ENCODE measurements at regions not wholly inside any gene's neighbourhood (a gene's known extent, or its start where the extent isn't known, plus 50 kb on each side); places are given as distances from the start of the nearest gene placed in this dataset.

DNA sequence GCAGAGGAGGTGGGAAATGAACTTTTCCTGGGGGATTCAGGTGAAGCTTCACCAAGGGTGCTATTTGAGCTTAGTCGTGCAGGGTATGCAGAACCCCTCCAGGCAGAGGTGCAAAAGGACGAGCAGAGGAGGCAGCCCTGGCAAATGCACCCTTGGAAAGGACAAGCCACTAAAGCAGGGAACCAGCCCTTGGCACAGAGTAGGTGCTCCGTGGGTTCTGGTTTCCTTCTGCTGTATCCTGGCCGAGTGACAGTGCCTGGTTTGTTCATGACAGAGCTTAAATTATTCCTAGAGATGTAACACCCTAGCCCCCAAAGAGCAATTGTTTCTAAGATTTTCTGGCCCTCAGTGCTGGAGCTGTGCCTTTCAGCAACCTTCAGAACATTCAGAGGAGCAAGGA, 73.4 kb upstream of the SYT6 start:
- no peak for DNase-seq
- Mint-ChIP-seq H3K9me3 (ENCODE audit: low read depth, unreplicated experiment) (no peaks in the 10 kb centered on the region), H3K36me3 (ENCODE audit: insufficient read depth, unreplicated experiment) (no peaks in the 10 kb centered on the region), H3K27me3 (ENCODE audit: unreplicated experiment) (peaks cover 46% of the 10 kb centered on the region), H3K27ac (ENCODE audit: unreplicated experiment) (no peak overlapping the region), H3K4me3 (ENCODE audit: low read depth, unreplicated experiment) (no peak overlapping the region), H3K4me1 (ENCODE audit: low read depth, unreplicated experiment) (no peaks in the 10 kb centered on the region)
- intact Hi-C loops (cut with micrococcal nuclease; ENCODE audit: unreplicated experiment): no loop called here
- TF ChIP-seq, protein P1, sequence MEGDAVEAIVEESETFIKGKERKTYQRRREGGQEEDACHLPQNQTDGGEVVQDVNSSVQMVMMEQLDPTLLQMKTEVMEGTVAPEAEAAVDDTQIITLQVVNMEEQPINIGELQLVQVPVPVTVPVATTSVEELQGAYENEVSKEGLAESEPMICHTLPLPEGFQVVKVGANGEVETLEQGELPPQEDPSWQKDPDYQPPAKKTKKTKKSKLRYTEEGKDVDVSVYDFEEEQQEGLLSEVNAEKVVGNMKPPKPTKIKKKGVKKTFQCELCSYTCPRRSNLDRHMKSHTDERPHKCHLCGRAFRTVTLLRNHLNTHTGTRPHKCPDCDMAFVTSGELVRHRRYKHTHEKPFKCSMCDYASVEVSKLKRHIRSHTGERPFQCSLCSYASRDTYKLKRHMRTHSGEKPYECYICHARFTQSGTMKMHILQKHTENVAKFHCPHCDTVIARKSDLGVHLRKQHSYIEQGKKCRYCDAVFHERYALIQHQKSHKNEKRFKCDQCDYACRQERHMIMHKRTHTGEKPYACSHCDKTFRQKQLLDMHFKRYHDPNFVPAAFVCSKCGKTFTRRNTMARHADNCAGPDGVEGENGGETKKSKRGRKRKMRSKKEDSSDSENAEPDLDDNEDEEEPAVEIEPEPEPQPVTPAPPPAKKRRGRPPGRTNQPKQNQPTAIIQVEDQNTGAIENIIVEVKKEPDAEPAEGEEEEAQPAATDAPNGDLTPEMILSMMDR (IDR thresholded peaks at IDR 0.05; ENCODE audit: unreplicated experiment): no peak
- CTCF ChIA-PET: no interaction called here
- no TSS peak for BruUV-seq (replicated peaks)

DNA sequence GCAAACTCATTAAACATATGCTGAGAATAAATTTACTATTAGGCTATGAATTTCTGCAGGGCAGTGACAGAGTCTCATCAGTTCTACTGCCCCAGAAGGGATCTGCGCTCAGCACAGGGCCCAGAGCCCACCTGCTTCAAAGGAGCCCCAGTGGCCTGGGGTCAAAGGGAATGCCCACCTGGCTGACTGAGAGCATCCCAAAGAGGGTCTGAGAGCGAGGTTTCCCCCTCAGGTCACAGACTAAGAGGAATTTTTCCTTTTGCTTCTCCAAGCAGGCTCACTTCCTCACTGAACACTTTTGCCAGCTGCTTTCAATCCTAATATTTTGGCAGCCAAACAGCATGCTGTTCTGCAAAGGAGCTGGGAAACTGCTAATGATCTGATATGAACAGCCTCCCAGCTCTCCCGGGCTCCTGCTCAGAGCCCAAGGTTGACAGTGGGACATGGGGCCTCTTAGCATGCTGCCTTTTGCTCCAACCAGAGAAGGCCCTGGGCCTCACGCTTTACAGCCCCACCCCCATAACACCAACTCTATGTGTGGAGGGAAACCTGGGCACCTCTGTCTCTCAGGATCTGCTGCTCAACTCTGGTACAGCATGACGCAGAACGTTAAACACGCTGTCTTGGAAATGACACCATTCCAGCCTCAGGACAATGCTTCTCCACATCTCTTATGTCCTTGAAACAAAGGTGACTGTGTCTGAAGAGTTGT, 70.7 kb upstream of the SYT6 start:
- H3K4me1 Mint-ChIP-seq (ENCODE audit: low read depth, unreplicated experiment): no peaks in the 10 kb centered on the region
- no peak overlapping the region for H3K4me3 Mint-ChIP-seq (ENCODE audit: low read depth, unreplicated experiment)
- H3K36me3 Mint-ChIP-seq (ENCODE audit: insufficient read depth, unreplicated experiment): no peaks in the 10 kb centered on the region
- DNase-seq: no peak
- H3K27ac Mint-ChIP-seq (ENCODE audit: unreplicated experiment): no peak overlapping the region
- intact Hi-C loops (cut with micrococcal nuclease; ENCODE audit: unreplicated experiment): no loop called here
- BruUV-seq (replicated peaks): no TSS peak
- H3K9me3 Mint-ChIP-seq (ENCODE audit: low read depth, unreplicated experiment): no peaks in the 10 kb centered on the region
- TF ChIP-seq, protein P1 (IDR thresholded peaks at IDR 0.05; ENCODE audit: unreplicated experiment): no peak
- CTCF ChIA-PET: no interaction called here
- peaks cover 20% of the 10 kb centered on the region for H3K27me3 Mint-ChIP-seq (ENCODE audit: unreplicated experiment)

DNA sequence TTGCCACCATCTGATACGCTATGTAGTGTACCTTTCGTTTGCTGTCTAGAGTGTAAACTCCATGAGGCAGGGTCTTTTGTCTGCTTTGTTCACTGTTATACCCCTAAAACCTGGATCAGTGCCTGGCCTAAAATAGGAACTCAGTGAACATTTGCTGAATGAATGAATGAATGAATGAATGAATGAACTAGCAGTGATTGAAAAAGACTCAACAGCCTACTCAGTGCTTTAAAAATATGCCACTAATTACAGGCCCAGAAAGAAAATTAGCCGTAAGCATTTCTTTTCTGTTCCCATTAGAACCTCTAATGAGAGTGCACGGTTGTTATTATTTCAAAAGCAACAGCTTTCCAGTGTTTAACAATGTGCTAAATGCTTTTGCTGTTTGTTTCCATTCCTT, 69.3 kb upstream of the SYT6 start:
- Mint-ChIP-seq H3K4me3 (ENCODE audit: low read depth, unreplicated experiment) (no peak overlapping the region), H3K27ac (ENCODE audit: unreplicated experiment) (no peak overlapping the region), H3K4me1 (ENCODE audit: low read depth, unreplicated experiment) (no peaks in the 10 kb centered on the region), H3K9me3 (ENCODE audit: low read depth, unreplicated experiment) (no peaks in the 10 kb centered on the region), H3K27me3 (ENCODE audit: unreplicated experiment) (peaks cover 29% of the 10 kb centered on the region), H3K36me3 (ENCODE audit: insufficient read depth, unreplicated experiment) (no peaks in the 10 kb centered on the region)
- intact Hi-C loops (cut with micrococcal nuclease; ENCODE audit: unreplicated experiment): no loop called here
- CTCF ChIA-PET: no interaction called here
- DNase-seq: no peak
- TF ChIP-seq, protein P1 (IDR thresholded peaks at IDR 0.05; ENCODE audit: unreplicated experiment): no peak
- BruUV-seq (replicated peaks): no TSS peak

DNA sequence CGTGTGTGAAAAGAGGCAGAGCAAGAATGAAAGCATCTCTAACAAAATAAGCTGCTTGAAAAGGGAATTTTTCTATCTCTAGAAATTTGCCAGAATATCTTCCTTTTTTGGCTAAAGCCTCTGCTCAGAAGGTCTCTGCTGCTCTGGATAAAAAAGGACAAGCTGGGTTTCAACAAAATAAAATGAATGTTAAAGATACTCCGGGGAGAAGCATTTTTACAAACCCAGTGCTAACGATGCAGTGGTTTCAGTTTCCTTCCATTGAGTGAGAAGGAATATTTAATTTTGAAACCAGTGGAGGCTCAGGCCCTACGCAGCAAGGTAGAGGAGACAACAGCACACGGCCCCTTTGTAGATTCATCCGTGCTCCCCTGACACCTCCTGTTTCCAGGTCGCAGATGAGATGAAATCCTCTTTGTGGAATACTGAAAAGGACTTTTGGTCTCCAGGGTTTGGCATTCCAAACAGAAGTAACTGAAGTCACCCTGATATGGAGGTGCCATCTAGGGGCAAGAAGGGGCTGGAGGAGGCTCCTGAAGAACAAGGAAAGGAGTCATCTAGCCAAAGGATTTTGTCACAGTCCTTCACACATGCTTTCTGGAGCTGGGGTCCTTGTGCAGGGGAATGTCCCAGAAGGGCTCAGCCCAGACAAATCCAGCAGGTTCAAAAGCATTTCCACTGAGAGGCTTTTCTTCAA, 65.7 kb upstream of the SYT6 start:
- Mint-ChIP-seq H3K27ac (ENCODE audit: unreplicated experiment) (no peak overlapping the region), H3K27me3 (ENCODE audit: unreplicated experiment) (peaks cover 51% of the 10 kb centered on the region), H3K4me3 (ENCODE audit: low read depth, unreplicated experiment) (no peak overlapping the region), H3K4me1 (ENCODE audit: low read depth, unreplicated experiment) (no peaks in the 10 kb centered on the region), H3K36me3 (ENCODE audit: insufficient read depth, unreplicated experiment) (no peaks in the 10 kb centered on the region), H3K9me3 (ENCODE audit: low read depth, unreplicated experiment) (no peaks in the 10 kb centered on the region)
- BruUV-seq (replicated peaks): no TSS peak
- intact Hi-C loops (cut with micrococcal nuclease; ENCODE audit: unreplicated experiment): no loop called here
- TF ChIP-seq, protein P1 (IDR thresholded peaks at IDR 0.05; ENCODE audit: unreplicated experiment): no peak
- CTCF ChIA-PET: no interaction called here
- DNase-seq: no peak
